ENCODE measurements at regions not wholly inside any gene's neighbourhood (a gene's known extent, or its start where the extent isn't known, plus 50 kb on each side); places are given as distances from the start of the nearest gene placed in this dataset.

DNA sequence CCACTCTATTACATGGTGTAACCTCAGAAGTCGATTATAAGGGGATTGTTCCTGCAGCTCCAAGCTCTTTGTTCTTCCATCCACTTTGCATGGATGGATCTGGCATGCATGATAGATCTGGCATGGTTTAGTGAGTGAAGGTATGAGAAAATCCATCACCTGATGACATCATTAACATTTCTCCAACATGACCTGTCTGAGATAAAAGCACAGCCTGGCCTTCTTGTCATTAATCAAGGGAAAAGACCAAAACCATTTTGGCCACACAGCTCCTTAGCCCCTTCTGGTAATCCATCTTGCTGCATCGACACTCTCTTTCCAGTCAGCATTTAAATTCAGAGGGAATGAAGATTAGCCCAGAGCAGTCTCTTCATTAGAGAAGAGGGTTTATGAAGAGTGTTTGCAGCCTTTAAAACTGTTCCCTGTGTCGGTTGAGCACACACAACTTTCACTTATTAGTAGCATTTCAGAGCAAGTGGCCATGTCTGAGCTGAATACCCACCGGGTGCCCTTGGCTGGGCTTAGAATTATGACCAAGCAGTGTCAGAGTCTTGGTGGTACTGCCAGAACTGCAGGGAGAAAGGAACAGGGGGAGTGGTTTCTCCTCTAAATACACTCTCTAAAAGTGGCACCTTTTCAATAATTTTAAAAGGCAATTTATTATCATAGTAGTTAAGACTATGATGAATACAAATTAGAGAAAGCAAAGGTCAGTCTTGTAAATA lies 246.0 kb downstream of the HAPSTR1 start:
- TF ChIP-seq, protein P1, sequence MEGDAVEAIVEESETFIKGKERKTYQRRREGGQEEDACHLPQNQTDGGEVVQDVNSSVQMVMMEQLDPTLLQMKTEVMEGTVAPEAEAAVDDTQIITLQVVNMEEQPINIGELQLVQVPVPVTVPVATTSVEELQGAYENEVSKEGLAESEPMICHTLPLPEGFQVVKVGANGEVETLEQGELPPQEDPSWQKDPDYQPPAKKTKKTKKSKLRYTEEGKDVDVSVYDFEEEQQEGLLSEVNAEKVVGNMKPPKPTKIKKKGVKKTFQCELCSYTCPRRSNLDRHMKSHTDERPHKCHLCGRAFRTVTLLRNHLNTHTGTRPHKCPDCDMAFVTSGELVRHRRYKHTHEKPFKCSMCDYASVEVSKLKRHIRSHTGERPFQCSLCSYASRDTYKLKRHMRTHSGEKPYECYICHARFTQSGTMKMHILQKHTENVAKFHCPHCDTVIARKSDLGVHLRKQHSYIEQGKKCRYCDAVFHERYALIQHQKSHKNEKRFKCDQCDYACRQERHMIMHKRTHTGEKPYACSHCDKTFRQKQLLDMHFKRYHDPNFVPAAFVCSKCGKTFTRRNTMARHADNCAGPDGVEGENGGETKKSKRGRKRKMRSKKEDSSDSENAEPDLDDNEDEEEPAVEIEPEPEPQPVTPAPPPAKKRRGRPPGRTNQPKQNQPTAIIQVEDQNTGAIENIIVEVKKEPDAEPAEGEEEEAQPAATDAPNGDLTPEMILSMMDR (IDR thresholded peaks at IDR 0.05) = no peak
- DNase-seq (ENCODE audit: low spot score) (no peak), ATAC-seq (ENCODE audit: low FRiP score) (no peak)

DNA sequence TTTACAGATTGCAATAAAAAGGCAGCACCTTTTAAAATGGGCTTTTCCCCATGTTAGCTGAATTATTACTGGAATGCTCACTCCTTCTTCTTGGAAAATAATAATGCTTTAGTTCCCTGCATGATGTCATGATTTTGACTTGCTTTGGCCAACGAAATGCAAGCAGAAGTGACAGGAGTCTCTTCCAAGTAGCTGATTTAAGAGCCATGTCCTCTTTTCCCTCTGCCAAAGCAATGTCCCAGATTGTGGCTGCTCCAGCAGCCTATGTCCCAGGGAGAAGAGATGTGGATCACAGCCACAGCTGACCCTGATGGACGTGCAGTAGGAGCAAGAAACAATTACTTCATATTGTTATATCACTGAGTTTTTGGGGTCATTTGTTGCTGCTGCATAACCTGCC lies 246.6 kb downstream of the HAPSTR1 start:
- ATAC-seq (ENCODE audit: low FRiP score) = no peak
- DNase-seq (ENCODE audit: low spot score) = no peak
- TF ChIP-seq, protein P1 (IDR thresholded peaks at IDR 0.05) = no peak

DNA sequence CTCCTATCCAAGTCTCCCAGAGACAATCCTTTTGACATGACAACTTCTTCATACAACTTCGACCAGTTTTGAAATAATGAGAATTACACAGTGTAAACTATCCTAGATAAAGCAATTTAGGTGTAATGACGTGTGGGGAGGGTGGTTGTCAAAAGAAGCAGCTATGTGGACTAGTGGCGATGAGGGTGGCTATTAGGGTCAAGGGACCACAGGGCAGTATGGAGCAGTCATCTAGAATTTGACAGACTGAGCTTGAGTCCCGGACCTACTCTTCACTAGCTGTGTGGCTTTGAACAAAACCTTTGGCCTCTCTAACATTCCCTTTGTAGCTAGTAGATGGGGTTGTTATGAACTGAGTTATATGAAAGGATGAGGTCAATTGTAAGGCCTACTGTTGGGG lies 247.1 kb downstream of the HAPSTR1 start:
- no peak for DNase-seq (ENCODE audit: low spot score)
- no peak for ATAC-seq (ENCODE audit: low FRiP score)
- TF ChIP-seq, protein P1 (IDR thresholded peaks at IDR 0.05) = no peak

DNA sequence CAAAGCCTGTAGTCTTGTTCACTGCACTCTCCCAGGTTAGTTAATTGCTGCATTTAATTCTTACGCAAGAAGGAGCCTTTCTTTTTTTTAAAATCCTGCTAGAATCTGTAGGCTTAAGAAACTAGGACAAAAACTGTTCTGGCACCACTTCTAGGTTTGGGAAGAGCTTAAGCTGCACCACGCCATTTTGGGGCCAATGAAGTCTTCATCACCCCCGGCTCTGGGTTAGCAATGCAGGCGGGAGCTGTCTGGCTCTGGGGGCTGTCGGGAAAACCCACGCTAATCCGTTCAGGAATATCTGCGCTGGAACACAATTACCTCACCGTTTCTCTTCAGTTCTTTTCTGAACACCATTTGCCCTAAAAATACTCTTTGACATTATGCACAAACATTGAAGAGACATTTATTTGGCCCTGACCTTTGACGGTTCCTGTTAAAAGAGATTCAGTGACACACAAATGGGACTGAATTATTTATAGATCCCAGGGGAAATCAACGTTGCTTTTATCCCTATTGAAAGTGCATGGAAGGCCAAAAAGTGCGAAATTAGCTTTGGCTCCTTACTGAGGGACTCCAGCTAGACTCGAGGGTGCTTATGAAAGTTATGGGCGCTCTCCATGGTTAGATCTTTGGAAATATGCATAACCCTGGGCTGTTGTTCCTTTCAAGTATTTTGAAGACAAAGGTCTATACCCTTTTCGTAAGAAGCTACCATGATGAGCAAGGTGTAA lies 249.2 kb downstream of the HAPSTR1 start:
- DNase-seq (ENCODE audit: low spot score) = no peak
- no peak for ATAC-seq (ENCODE audit: low FRiP score)
- TF ChIP-seq, protein P1 (IDR thresholded peaks at IDR 0.05) = no peak

DNA sequence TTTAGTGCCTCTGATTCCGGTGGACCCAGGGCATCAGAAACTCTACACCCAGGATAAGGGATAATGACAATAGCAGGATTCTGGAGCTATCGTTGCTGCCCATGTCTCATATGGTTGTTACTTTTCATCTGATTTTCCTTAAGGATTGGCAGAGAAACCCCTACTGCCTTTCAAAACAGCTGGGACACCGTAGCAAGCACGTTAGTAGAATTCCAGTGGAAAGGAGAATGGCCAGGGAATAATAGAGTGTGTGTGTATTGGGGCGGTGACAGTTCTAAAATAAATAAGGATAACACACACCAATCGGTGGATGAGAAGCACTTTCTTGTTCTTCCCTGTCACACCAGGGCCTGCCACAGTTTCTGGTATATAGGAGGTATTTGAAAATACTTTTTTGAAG lies 251.8 kb downstream of the HAPSTR1 start:
- ATAC-seq (ENCODE audit: low FRiP score) = no peak
- TF ChIP-seq, protein P1 (IDR thresholded peaks at IDR 0.05) = no peak
- no peak for DNase-seq (ENCODE audit: low spot score)

DNA sequence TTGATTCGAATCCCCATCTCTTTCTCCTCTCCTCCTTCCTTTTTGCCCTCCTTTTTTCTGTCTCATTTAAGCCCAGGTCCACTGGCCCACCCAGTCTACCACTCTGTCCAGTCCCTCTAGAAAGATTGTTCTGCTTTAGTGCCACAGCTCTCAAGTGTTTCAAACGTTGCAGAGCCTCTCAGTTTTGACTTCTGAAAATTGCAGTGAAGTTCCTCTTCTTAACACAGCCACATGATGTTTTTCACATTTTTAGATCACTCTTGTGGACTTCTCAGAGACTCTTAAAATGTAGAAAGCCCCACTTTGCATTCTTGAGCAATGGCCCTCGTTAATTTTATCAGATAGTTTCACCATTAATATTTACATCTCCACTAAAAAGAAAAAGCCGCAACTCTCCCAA lies 253.1 kb downstream of the HAPSTR1 start:
- DNase-seq (ENCODE audit: low spot score) = no peak
- no peak for ATAC-seq (ENCODE audit: low FRiP score)
- TF ChIP-seq, protein P1 (IDR thresholded peaks at IDR 0.05) = no peak

DNA sequence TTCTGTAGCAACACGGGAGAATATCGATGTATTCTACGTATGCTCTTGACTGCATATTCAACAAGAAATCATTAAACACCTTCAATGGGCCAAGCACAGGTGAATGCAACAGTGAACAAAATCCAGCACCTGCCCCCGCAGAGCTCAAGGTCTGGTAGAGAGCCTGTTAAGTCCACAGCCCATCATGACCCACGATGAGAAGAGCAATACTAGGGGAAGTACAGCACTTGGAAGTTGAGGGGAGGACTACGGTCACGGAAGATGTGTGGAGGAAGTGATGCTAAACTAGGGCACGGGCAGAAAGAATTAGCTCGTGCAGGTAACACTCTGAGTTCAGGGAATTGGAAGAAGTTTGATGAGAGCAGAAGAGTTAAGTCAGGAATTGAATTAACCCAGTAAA lies 253.6 kb downstream of the HAPSTR1 start:
- ATAC-seq (ENCODE audit: low FRiP score) = no peak
- TF ChIP-seq, protein P1 (IDR thresholded peaks at IDR 0.05) = no peak
- no peak for DNase-seq (ENCODE audit: low spot score)

All from omental fat pad (tissue), 3 donors.